ENCODE measurements at regions not wholly inside any gene's neighbourhood (a gene's known extent, or its start where the extent isn't known, plus 50 kb on each side); places are given as distances from the start of the nearest gene placed in this dataset.

- TF ChIP-seq, protein P1, sequence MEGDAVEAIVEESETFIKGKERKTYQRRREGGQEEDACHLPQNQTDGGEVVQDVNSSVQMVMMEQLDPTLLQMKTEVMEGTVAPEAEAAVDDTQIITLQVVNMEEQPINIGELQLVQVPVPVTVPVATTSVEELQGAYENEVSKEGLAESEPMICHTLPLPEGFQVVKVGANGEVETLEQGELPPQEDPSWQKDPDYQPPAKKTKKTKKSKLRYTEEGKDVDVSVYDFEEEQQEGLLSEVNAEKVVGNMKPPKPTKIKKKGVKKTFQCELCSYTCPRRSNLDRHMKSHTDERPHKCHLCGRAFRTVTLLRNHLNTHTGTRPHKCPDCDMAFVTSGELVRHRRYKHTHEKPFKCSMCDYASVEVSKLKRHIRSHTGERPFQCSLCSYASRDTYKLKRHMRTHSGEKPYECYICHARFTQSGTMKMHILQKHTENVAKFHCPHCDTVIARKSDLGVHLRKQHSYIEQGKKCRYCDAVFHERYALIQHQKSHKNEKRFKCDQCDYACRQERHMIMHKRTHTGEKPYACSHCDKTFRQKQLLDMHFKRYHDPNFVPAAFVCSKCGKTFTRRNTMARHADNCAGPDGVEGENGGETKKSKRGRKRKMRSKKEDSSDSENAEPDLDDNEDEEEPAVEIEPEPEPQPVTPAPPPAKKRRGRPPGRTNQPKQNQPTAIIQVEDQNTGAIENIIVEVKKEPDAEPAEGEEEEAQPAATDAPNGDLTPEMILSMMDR (IDR thresholded peaks at IDR 0.05) = no peak
- no peak for TF ChIP-seq POLR2AphosphoS5 (IDR thresholded peaks at IDR 0.05; ENCODE audit: low read depth, low read length)
Measured at GRCh38 chr4:34323549-34324320, 1920.6 kb downstream of the ARAP2 start.

All from Panc1 (cell line).